ENCODE measurements at regions not wholly inside any gene's neighbourhood (a gene's known extent, or its start where the extent isn't known, plus 50 kb on each side); places are given as distances from the start of the nearest gene placed in this dataset.

DNA sequence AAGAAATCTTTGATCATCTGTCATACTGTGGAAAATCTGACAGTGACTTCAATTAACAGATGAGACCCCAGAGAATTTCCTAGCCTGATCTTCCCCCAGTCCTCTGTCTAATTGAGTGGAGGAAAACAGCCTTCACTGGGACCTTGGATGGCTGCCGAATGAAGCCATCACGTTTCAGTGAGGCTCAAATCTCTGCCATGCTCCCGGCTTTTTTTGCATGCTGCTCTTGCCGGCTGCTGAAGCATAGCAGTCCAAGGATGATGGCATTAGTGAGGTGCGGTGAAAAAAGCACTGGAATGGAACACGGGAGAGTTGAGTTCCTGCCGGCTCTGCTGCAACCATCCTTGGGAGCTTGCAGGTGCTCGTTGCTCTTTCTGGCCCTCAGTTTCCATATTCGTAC is 430.5 kb downstream of the SLC4A3 start:
- Histone ChIP-seq H3K36me3 (ENCODE audit: control insufficient read depth, insufficient read depth, low read length) (no peaks in the 10 kb centered on the region), H3K27me3 (ENCODE audit: control insufficient read depth, insufficient read depth, low read length) (no peaks in the 10 kb centered on the region), H3K4me3 (ENCODE audit: low read depth, low read length) (no peak overlapping the region)
- no peak for DNase-seq (ENCODE audit: low read depth)
- CTCF ChIA-PET, result interaction anchor here (1.8 kb wide), 1 partner anchor 9 kb away, joined by 4 read pairs; no protein-coding TSS in a partner anchor
- TF ChIP-seq, protein P1, sequence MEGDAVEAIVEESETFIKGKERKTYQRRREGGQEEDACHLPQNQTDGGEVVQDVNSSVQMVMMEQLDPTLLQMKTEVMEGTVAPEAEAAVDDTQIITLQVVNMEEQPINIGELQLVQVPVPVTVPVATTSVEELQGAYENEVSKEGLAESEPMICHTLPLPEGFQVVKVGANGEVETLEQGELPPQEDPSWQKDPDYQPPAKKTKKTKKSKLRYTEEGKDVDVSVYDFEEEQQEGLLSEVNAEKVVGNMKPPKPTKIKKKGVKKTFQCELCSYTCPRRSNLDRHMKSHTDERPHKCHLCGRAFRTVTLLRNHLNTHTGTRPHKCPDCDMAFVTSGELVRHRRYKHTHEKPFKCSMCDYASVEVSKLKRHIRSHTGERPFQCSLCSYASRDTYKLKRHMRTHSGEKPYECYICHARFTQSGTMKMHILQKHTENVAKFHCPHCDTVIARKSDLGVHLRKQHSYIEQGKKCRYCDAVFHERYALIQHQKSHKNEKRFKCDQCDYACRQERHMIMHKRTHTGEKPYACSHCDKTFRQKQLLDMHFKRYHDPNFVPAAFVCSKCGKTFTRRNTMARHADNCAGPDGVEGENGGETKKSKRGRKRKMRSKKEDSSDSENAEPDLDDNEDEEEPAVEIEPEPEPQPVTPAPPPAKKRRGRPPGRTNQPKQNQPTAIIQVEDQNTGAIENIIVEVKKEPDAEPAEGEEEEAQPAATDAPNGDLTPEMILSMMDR (IDR thresholded peaks at IDR 0.05; ENCODE audit: insufficient read depth, low read depth, low read length), result no peak
- POLR2A ChIA-PET, result no interaction called here

DNA sequence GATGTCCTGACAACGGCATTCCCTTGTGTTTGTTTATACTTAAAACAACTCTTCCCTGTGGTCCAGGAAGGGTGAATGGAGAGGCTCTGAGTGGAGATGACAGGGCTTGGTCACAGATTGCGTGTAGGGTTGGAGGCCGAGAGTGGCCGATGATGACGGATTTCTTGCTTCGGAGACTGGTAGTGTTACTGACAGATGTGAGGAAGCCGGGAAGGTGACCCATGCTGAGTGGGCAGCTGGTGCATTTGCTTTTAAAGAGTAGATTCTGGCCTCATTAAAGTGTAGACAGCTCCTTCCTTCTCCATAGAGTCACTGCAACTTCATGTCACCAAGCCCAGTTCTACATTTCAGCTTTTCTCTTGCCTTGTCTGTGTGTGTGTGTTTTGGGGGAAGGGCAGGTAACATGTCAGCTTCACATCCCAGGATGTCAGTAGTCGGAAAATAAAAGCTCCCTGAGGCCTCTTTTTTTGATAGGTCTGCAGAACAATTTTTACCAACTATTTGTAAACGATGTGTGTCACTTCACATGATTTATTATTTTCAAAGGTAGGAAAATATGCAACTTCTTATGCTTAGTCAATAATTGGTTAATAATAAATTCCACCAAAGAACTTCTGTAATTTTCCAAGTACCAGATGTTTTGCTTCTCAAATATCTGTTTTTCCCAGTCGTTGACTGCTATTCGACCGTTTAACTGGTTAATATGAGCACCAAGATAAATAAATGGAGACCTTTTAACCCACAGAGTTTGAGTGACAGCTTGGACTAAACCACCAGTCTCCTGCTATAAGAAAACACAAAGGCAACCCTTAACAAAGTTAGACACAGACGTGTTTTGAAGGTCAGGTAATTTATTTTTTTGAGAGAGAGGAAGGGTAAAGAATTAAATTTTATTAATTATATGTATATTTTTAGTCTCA is 436.9 kb downstream of the SLC4A3 start:
- Histone ChIP-seq H3K4me3 (ENCODE audit: low read depth, low read length) (no peak overlapping the region), H3K36me3 (ENCODE audit: control insufficient read depth, insufficient read depth, low read length) (no peaks in the 10 kb centered on the region), H3K27me3 (ENCODE audit: control insufficient read depth, insufficient read depth, low read length) (no peaks in the 10 kb centered on the region)
- DNase-seq (ENCODE audit: low read depth), result no peak
- CTCF ChIA-PET, result interaction anchor here (1.0 to 1.7 kb wide), 2 partner anchors 10 to 66 kb away, joined by 3 to 5 read pairs; no protein-coding TSS in a partner anchor
- TF ChIP-seq, protein P1 (IDR thresholded peaks at IDR 0.05; ENCODE audit: insufficient read depth, low read depth, low read length), result no peak
- POLR2A ChIA-PET, result no interaction called here

DNA sequence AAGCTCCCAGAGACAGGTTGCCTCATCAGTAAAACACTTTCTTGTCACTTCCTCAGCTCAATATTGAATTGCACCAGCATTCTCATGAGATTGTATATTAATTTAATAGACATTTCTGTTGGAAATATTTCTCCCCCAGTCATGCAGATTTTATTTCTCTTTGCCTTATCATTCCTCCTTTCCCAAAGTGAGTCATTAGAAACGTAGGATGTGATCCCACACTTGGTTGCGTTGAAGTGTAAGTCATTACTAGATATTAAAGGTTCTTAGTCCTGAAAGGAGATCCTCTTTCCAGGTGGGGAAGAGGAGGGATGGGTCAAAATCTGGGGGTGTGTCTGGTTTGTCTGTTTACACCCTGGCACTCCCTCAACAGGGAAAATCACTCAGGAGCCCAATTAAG is 438.2 kb downstream of the SLC4A3 start:
- POLR2A ChIA-PET, result no interaction called here
- TF ChIP-seq, protein P1 (IDR thresholded peaks at IDR 0.05; ENCODE audit: insufficient read depth, low read depth, low read length), result no peak
- DNase-seq (ENCODE audit: low read depth), result no peak
- Histone ChIP-seq H3K36me3 (ENCODE audit: control insufficient read depth, insufficient read depth, low read length) (no peaks in the 10 kb centered on the region), H3K27me3 (ENCODE audit: control insufficient read depth, insufficient read depth, low read length) (no peaks in the 10 kb centered on the region), H3K4me3 (ENCODE audit: low read depth, low read length) (no peak overlapping the region)
- CTCF ChIA-PET, result no interaction called here

DNA sequence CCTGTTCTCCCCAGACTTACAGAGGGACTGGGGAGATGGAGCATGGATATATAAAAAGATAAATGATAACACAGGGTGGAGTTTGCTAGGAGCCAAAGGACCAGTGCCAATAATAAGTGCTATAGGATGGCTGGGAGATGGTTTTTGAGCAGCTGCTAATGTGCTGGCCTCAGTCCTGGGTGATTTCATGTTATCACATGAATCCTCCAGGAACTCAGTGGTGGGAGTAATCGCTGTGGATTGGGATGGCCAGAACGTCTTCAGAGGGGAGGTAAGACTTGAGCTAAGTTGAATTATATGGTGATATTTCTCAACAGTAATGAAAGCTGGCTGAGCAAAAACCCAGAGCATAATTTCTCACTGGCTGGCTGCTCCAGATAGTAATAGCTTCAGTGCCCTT is 441.4 kb downstream of the SLC4A3 start:
- H3K27me3 ChIP-seq (ENCODE audit: control insufficient read depth, insufficient read depth, low read length), result no peaks in the 10 kb centered on the region
- H3K36me3 ChIP-seq (ENCODE audit: control insufficient read depth, insufficient read depth, low read length), result no peaks in the 10 kb centered on the region
- ChIA-PET POLR2A (no interaction called here), CTCF (interaction anchor here (1.6 kb wide), 1 partner anchor 28 kb away, joined by 6 read pairs; no protein-coding TSS in a partner anchor)
- H3K4me3 ChIP-seq (ENCODE audit: low read depth, low read length), result no peak overlapping the region
- no peak for DNase-seq (ENCODE audit: low read depth)
- TF ChIP-seq, protein P1 (IDR thresholded peaks at IDR 0.05; ENCODE audit: insufficient read depth, low read depth, low read length), result no peak

DNA sequence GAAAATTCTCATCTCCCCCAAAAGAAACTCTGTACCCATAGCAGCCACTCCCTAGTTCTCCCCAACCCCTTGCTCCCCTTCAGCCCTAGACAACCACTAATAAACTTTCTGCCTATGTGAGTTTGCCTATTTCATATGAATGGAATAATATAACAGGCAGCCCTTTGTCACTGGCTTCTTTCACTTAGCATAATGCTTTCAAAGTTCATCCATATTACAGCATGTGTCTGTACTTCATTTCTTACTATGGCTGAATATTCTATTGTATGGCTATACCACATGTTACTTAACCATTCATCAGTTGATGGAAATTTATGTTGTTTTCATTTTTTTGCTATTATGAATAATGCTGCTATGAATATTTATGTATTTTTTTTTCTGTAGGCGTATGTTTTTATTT is 442.9 kb downstream of the SLC4A3 start:
- no peak overlapping the region for H3K4me3 ChIP-seq (ENCODE audit: low read depth, low read length)
- ChIA-PET CTCF (no interaction called here), POLR2A (no interaction called here)
- no peaks in the 10 kb centered on the region for H3K27me3 ChIP-seq (ENCODE audit: control insufficient read depth, insufficient read depth, low read length)
- TF ChIP-seq, protein P1 (IDR thresholded peaks at IDR 0.05; ENCODE audit: insufficient read depth, low read depth, low read length), result no peak
- no peak for DNase-seq (ENCODE audit: low read depth)
- H3K36me3 ChIP-seq (ENCODE audit: control insufficient read depth, insufficient read depth, low read length), result no peaks in the 10 kb centered on the region
